H9 (cell line): ENCODE measurements at regions not wholly inside any gene's neighbourhood (a gene's known extent, or its start where the extent isn't known, plus 50 kb on each side); places are given as distances from the start of the nearest gene placed in this dataset.

Source experiments
- DNase-seq: peaks from one replicate; pipeline ENCODE4 v3.0.0-alpha.2; 2017
- H2AFZ ChIP-seq: one replicate; pipeline ENCODE4 v1.6.1; 2013; ENCODE audit warnings: mild to moderate bottlenecking, low read length, control low read depth, moderate library complexity
- H2AK5ac ChIP-seq: 2 replicates; pipeline ENCODE4 v1.6.1; 2013; ENCODE audit warnings: low read length, control low read depth, mixed read lengths; ENCODE audit not compliant: insufficient read length
- H2BK120ac ChIP-seq: one replicate; pipeline ENCODE4 v1.6.1; 2013; ENCODE audit warnings: low read depth, mild to moderate bottlenecking, low read length, control low read depth, inconsistent platforms; ENCODE audit not compliant: poor library complexity, severe bottlenecking
- H2BK12ac ChIP-seq: 2 replicates; pipeline ENCODE4 v1.6.1; 2013; ENCODE audit warnings: low read length, control low read depth, mixed read lengths, low read depth; ENCODE audit not compliant: insufficient read length
- H2BK15ac ChIP-seq: 2 replicates; pipeline ENCODE4 v1.6.1; 2013; ENCODE audit warnings: low read depth, low read length, control low read depth
- H2BK20ac ChIP-seq: one replicate; pipeline ENCODE4 v1.6.1; 2013; ENCODE audit warnings: low read depth, mild to moderate bottlenecking, low read length, control low read depth, inconsistent platforms; ENCODE audit not compliant: poor library complexity, severe bottlenecking
- H2BK5ac ChIP-seq: 2 replicates; pipeline ENCODE4 v1.6.1; 2013; ENCODE audit warnings: low read length, control low read depth, mixed read lengths; ENCODE audit not compliant: insufficient read length
- H3K14ac ChIP-seq: 2 replicates; pipeline ENCODE4 v1.6.1; 2013; ENCODE audit warnings: low read length, control low read depth; ENCODE audit not compliant: insufficient read depth
- H3K18ac ChIP-seq: 2 replicates; pipeline ENCODE4 v1.6.1; 2013; ENCODE audit warnings: low read depth, mild to moderate bottlenecking, mixed read lengths, low read length, control low read depth; ENCODE audit not compliant: insufficient read length
- H3K23ac ChIP-seq: 2 replicates; pipeline ENCODE4 v1.6.1; 2013; ENCODE audit warnings: low read length, control low read depth, mixed read lengths, low read depth; ENCODE audit not compliant: insufficient read length
- H3K23me2 ChIP-seq: 2 replicates; pipeline ENCODE4 v1.6.1; 2013; ENCODE audit warnings: low read depth, mild to moderate bottlenecking, mixed read lengths, low read length, control low read depth; ENCODE audit not compliant: insufficient read length, poor library complexity, severe bottlenecking
- H3K27ac ChIP-seq: 2 replicates; pipeline ENCODE4 v1.5.1; 2013; ENCODE audit warnings: low read length, control low read depth, mixed read lengths, low read depth; ENCODE audit not compliant: insufficient read length
- H3K27me3 ChIP-seq: 2 replicates; pipeline ENCODE4 v1.6.1; 2013; ENCODE audit warnings: low read length, control low read depth, inconsistent platforms; ENCODE audit not compliant: insufficient read depth
- H3K4ac ChIP-seq: 2 replicates; pipeline ENCODE4 v1.6.1; 2013; ENCODE audit warnings: low read depth, mild to moderate bottlenecking, control low read depth, inconsistent platforms, low read length, moderate library complexity
- H3K4me1 ChIP-seq: 2 replicates; pipeline ENCODE4 v1.6.1; 2013; ENCODE audit warnings: low read length, control low read depth, inconsistent platforms; ENCODE audit not compliant: insufficient read depth
- H3K4me2 ChIP-seq: 2 replicates; pipeline ENCODE4 v1.6.1; 2013; ENCODE audit warnings: low read length, control low read depth, mixed read lengths; ENCODE audit not compliant: insufficient read length, insufficient read depth
- H3K56ac ChIP-seq: 2 replicates; pipeline ENCODE4 v1.6.1; 2013; ENCODE audit warnings: low read depth, mild to moderate bottlenecking, mixed read lengths, low read length, control low read depth; ENCODE audit not compliant: insufficient read length
- H3K79me1 ChIP-seq: 2 replicates; pipeline ENCODE4 v1.6.1; 2013; ENCODE audit warnings: low read depth, mild to moderate bottlenecking, moderate library complexity, low read length, control low read depth, inconsistent platforms; ENCODE audit not compliant: insufficient read depth, poor library complexity, severe bottlenecking
- H3K79me2 ChIP-seq: 2 replicates; pipeline ENCODE4 v1.6.1; 2013; ENCODE audit warnings: low read length, control low read depth, inconsistent platforms; ENCODE audit not compliant: insufficient read depth
- H3K9ac ChIP-seq: 2 replicates; pipeline ENCODE4 v1.6.1; 2013; ENCODE audit warnings: low read length, control low read depth, mixed read lengths; ENCODE audit not compliant: insufficient read length; ENCODE audit errors: extremely low read depth
- H3K9me3 ChIP-seq: one replicate; pipeline ENCODE4 v1.6.1; 2013; ENCODE audit warnings: low read depth, low read length, inconsistent platforms; ENCODE audit not compliant: control insufficient read depth
- H3T11ph ChIP-seq: one replicate; pipeline ENCODE4 v1.6.1; 2013; ENCODE audit warnings: mild to moderate bottlenecking, low read length, control low read depth, inconsistent platforms
- H4K20me1 ChIP-seq: one replicate; pipeline ENCODE4 v1.6.1; 2013; ENCODE audit not compliant: control insufficient read depth, insufficient read length, insufficient read depth
- H4K5ac ChIP-seq: 2 replicates; pipeline ENCODE4 v1.6.1; 2013; ENCODE audit warnings: low read depth, mild to moderate bottlenecking, mixed read lengths, low read length, control low read depth; ENCODE audit not compliant: insufficient read length
- H4K8ac ChIP-seq: replicated peaks from 2 replicates; pipeline ENCODE4 v1.6.1; 2013; ENCODE audit warnings: low read length, control low read depth, mixed read lengths, low read depth; ENCODE audit not compliant: insufficient read length
- H4K91ac ChIP-seq: 2 replicates; pipeline ENCODE4 v1.6.1; 2013; ENCODE audit warnings: low read depth, mild to moderate bottlenecking, moderate library complexity, mixed read lengths, low read length, control low read depth; ENCODE audit not compliant: insufficient read length
- H3K27ac Mint-ChIP-seq, 3 experiments: 2 replicates in 2 of 3; 3 replicates in 1 of 3; pipeline ENCODE4 v1.8.0; 2020 to 2021; ENCODE audit warnings: mixed read lengths in 3 of 3, mild to moderate bottlenecking in 1 of 3, moderate library complexity in 1 of 3
- H3K27me3 Mint-ChIP-seq: 2 replicates; pipeline ENCODE4 v1.8.0; 2021; ENCODE audit warnings: low read depth, mild to moderate bottlenecking, moderate library complexity, mixed read lengths
- H3K36me3 Mint-ChIP-seq, 3 experiments: 2 replicates in 2 of 3; 3 replicates in 1 of 3; pipeline ENCODE4 v1.8.0; 2020 to 2021; ENCODE audit warnings: low read depth in 3 of 3, mixed read lengths in 3 of 3; ENCODE audit not compliant: insufficient read depth in 1 of 3
- H3K4me1 Mint-ChIP-seq, 2 experiments: 2 replicates each; pipeline ENCODE4 v1.8.0; 2020; ENCODE audit warnings: mixed read lengths in 2 of 2
- H3K4me3 Mint-ChIP-seq, 2 experiments: 2 replicates in 1 of 2; 3 replicates in 1 of 2; pipeline ENCODE4 v1.8.0; 2020 to 2021; ENCODE audit warnings: mild to moderate bottlenecking in 2 of 2, mixed read lengths in 2 of 2, moderate library complexity in 1 of 2
- H3K9me3 Mint-ChIP-seq, 2 experiments: 2 replicates in 1 of 2; 3 replicates in 1 of 2; pipeline ENCODE4 v1.8.0; 2020; ENCODE audit warnings: mild to moderate bottlenecking in 2 of 2, mixed read lengths in 2 of 2, moderate library complexity in 1 of 2
- whole genome bisulfite sequencing: extraction: QIAGEN DNeasy Blood & Tissue Kit; methylation state at CpG from one replicate; pipeline ENCODE4 v1.1.7; 2013; ENCODE audit warnings: missing lambda C conversion rate, low lambda C conversion rate, mixed read lengths; ENCODE audit not compliant: insufficient read length; ENCODE audit errors: extremely low coverage; 5-methylcytosine and 5-hydroxymethylcytosine counted together
- TF ChIP-seq, protein P1 (sequence below): fragments of 200-600 bp; sonication (generic); conservative IDR thresholded peaks from 3 replicates; pipeline ENCODE4 v1.8.0; 2021; ENCODE audit warnings: antibody characterized with exemption, mild to moderate bottlenecking

DNA sequence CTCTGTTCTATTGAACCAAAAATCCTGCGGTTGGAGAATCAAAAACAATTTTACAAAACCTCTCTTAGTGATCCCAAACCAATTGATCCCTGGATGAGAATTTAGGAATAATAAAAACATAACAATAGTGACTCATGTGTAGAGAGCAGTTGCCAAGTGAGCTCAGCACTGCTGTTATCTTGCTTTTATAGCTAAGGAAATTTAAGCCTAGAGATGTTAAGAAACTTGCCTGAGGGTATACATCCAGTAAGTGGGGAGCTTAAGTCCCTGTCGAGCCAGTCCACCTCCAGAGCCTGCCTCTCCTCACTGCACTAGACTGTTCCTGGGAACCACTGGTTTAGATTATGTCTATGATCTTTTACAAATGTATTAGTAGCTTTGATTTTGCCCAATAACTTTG lies 358.4 kb upstream of the LMCD1 start:
- Histone ChIP-seq H3K9ac (no peak overlapping the region), H3T11ph (no peak overlapping the region), H2AFZ (no peak overlapping the region), H4K91ac (no peak overlapping the region), H2BK20ac (no peak overlapping the region), H2BK120ac (no peak overlapping the region), H3K79me2 (no peaks in the 10 kb centered on the region), H3K18ac (no peak overlapping the region), H3K4me2 (no peak overlapping the region), H3K23ac (no peak overlapping the region), H2BK12ac (no peak overlapping the region), H3K23me2 (no peaks in the 10 kb centered on the region), H2BK15ac (no peak overlapping the region), H2AK5ac (no peak overlapping the region), H3K56ac (no peak overlapping the region), H2BK5ac (no peak overlapping the region), H3K14ac (no peak overlapping the region), H4K20me1 (no peaks in the 10 kb centered on the region), H3K27me3 (no peaks in the 10 kb centered on the region), H3K4ac (no peak overlapping the region), H3K4me1 (no peaks in the 10 kb centered on the region), H3K27ac (no peak overlapping the region), H3K9me3 (no peaks in the 10 kb centered on the region), H4K8ac (no peak overlapping the region), H4K5ac (no peak overlapping the region), H3K79me1 (no peaks in the 10 kb centered on the region)
- Mint-ChIP-seq H3K4me1 (peaks cover 2 to 7% of the 10 kb centered on the region in 2 experiments; a peak in 1 of 4 replicates), H3K27ac (no peak overlapping the region), H3K4me3 (no peak overlapping the region), H3K9me3 (peaks cover 0 to 7% of the 10 kb centered on the region in 2 experiments; a peak in 1 of 5 replicates), H3K36me3 (peaks cover 0 to 10% (median 0%) of the 10 kb centered on the region in 3 experiments; a peak in 3 of 7 replicates), H3K27me3 (no peaks in the 10 kb centered on the region; the same call in 1 of the 2 replicates)
- DNase-seq, result no peak
- TF ChIP-seq, protein P1, sequence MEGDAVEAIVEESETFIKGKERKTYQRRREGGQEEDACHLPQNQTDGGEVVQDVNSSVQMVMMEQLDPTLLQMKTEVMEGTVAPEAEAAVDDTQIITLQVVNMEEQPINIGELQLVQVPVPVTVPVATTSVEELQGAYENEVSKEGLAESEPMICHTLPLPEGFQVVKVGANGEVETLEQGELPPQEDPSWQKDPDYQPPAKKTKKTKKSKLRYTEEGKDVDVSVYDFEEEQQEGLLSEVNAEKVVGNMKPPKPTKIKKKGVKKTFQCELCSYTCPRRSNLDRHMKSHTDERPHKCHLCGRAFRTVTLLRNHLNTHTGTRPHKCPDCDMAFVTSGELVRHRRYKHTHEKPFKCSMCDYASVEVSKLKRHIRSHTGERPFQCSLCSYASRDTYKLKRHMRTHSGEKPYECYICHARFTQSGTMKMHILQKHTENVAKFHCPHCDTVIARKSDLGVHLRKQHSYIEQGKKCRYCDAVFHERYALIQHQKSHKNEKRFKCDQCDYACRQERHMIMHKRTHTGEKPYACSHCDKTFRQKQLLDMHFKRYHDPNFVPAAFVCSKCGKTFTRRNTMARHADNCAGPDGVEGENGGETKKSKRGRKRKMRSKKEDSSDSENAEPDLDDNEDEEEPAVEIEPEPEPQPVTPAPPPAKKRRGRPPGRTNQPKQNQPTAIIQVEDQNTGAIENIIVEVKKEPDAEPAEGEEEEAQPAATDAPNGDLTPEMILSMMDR, result no peak
- no CpG with 5 or more reads among the region's 2 CpGs for WGBS
